GM21737 (cell line): ENCODE measurements at regions not wholly inside any gene's neighbourhood (a gene's known extent, or its start where the extent isn't known, plus 50 kb on each side); places are given as distances from the start of the nearest gene placed in this dataset.

ENCODE experiments used
- ATAC-seq: cut with Tn5 transposase; IDR thresholded peaks from one replicate; pipeline ENCODE4 v1.9.1; 2021; ENCODE audit warnings: mild to moderate bottlenecking, moderate library complexity; ENCODE audit not compliant: unreplicated experiment

GRCh38 chr4:138964716-138965426 lies 50.7 kb upstream of the NOCT start:
- no peak for ATAC-seq

GRCh38 chr4:138963412-138963811 lies 52.2 kb upstream of the NOCT start:
- no peak for ATAC-seq

GRCh38 chr4:138961664-138962063 lies 53.9 kb upstream of the NOCT start:
- ATAC-seq = no peak

GRCh38 chr4:138961129-138961528 lies 54.5 kb upstream of the NOCT start:
- ATAC-seq = no peak

DNA sequence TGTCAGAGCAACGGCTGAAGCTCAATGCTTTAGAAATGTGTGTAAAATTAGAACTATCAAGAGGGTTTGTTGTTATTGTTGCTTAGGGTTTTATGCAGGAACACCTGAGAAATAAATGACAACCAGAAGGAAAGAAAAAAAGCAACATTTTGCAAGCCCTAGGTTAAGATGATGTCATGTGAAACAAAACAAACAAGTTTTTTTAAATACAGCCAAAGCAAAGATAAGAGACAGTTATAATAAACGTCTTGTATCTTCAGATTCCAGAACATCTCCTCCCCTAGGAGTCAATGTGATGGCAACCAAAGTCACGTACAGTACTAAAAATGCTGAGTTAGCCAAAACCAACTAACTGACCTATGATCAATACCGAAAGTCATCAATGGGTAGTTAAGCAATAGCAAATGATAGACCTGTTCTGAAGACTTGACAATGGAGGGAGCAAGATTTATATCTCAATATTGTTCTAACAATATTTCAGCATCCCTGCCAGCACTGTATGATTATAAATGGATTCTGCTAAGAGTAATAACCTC lies 55.3 kb upstream of the NOCT start:
- no peak for ATAC-seq

DNA sequence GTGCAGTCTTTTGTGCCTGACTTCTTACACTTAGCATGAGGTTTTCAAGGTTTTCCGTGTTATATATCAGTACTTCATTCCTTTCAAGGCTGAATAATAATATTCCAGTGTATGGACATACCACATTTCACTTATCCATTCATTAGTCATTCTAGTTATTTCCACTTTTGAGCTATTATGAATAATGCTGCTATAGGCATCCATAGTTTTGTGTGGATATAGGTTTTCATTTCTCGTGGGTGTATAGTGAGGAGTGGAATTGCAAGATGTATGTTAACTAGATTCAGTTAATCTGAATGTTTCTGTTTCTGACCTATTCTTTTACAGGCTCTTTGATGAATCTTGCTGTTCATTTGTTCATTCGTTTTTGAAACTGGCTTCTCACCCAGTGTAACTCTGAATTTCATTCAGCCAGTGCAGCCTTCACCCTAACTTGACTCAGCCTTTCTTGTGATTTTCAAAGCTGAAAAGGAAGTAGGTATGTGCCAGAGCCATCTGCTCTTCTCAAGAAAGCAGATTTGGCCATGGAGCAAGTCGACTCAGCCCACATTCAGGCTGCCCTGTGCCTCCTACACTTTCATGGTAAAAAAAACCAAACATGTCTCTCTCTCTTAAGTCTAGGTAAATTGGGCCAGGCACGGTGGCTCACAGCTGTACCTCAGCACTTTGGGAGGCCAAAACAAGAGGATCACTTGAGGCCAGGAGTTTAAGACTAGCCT lies 56.3 kb upstream of the NOCT start:
- no peak for ATAC-seq

DNA sequence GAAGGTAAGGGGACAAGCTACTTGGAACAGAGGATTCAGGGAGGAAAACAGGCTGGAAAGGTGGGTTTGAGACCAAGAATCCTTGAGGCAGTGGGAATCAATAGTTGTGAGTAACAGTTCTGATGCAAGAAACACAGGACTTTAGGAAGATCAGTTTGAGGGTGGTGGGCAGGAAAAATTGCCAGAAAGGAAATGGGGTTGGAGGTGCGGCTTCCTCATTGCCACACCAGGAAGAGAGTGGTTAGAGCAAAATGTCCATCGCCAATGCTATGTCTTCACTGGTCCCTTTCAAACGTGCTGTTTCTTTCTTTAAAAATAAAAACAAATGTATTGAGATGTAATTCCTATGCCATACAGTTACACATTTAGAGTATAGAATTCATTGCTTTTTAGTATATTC lies 57.1 kb upstream of the NOCT start:
- ATAC-seq = no peak

DNA sequence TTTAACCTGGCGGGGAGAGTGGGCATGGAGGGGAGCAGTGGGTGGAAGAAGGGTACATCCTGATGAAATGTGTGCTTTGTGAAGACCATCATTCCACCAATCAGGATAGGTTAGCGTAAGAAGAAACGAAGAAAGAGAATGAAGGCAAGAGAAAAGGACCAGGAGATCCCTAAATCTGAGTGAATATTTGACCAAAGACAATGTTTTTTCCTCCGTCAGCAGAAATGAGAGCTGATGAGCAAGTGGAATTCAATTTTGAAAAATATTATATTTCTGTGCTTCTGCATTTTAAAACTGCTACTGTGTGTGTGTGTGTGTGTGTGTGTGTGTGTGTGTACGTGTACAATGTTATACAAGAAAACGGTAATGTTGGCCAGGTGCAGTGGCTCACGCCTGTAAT lies 58.3 kb upstream of the NOCT start:
- no peak for ATAC-seq

DNA sequence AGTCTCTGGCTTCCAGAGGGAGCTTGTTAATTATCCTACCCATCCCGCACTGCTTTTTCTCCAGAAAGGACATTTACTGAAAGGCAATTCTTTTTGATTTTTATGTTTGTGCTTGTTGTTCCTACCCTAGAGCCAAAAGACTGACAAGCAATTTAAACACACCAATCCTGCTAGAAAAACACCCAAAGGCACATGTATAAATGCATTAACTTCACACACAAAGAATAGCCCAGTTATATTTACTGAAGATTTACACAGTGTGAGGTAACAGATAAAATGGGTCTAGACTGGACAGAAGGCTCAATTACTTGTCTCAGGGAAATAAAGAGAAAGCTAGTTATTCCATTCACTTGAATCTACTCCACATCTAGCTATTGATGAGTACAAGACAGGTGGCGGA lies 61.2 kb upstream of the NOCT start:
- ATAC-seq = no peak

DNA sequence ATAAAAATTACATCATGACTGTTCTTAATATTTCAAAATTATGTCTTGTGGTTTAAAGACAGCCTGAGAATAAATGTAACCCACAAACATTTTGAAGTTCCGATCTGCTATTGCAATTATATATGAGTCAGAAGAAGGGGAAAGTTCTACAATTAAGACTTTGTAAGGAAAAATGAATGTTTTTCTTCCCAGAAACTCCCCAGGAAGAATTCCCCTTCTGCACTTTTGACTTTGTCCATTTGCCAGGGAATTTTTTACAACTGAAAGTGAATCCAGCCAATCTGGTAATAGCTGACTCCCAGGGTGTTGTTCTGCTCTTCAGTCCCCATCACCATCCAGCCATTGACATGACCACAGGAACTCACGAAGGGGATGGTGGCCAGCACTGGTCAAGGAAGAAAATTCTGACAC lies 61.6 kb upstream of the NOCT start:
- no peak for ATAC-seq

- no peak for ATAC-seq
Measured at GRCh38 chr4:138952411-138952810, 63.2 kb upstream of the NOCT start.

GRCh38 chr4:138951764-138952163 lies 63.8 kb upstream of the NOCT start:
- ATAC-seq = no peak

DNA sequence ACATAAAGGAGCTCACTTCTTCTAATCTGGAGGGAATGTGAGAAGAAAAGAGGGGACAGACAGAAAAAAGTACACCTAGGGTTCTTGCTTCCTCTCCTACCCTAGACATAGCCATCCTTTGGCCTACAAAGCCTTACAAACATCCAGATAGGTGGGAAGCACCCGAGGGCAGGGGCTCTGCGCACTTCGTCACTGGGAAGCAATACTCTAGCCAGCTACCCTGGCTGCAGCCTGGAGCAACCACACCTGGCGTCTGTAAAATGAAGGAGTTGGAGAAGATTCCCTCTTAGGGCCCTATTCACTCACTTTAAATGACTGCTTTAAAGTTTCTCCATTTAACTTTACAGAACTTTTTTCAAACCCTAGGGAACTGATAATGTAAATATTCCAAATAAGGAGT lies 65.7 kb upstream of the NOCT start:
- no peak for ATAC-seq

DNA sequence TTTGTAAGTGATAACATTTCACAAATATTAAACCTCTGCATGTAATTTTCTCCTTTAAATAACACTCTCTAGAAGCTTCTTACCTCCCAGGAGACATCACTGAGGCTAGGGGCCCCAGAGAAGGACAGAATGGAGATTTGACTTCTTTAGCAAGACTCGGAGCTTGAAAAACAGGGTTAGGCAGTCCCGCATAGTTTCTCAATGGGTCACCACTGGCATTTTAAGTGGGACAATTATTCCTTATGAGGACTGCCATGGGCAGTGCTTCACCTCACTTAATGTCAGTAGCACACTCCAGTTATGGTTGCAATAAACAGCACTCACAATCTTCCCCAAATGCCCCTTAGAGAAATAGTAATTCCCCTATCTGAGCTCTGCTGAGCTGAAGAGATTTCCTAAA lies 66.7 kb upstream of the NOCT start:
- no peak for ATAC-seq

GRCh38 chr4:138946306-138946705 lies 69.3 kb upstream of the NOCT start:
- no peak for ATAC-seq

DNA sequence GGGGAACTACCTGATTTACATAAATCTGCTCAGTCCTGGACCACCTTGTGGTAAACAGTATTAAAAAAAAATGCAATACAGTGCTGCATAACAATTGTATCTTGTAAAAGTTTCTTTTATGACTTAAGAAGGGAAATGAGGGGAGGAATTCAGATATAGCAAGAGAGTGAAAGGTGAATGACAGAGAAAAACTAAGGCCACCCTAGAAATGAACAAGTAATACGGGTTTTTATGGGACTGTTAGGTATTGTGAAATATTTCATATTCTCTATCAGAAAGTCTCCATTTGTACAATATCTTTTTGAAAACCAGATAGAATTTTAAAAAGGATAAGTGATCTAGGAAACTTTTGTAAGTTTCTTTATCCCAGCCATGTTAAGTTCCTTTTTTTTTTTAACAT lies 69.7 kb upstream of the NOCT start:
- ATAC-seq = no peak

DNA sequence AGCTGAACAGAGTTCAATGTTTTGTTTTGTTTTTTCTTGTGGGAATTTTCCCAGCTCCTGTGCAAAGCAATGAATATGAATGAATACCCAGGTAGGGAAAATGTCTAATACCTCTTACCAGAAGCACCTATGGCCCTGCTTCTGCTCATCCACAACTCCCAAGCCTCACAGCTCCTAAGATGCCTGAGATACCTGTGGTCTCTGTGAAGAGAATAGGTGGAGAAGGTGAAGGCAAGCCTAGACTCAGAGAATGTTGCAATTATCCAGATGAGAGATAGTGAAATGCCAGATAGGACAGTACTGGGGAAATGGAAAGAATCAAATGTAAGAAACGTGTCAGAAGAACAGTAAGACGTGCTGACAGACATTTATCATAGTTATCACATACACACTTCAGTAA lies 70.2 kb upstream of the NOCT start:
- no peak for ATAC-seq

- ATAC-seq = no peak
Measured at GRCh38 chr4:138943893-138944292, 71.7 kb upstream of the NOCT start.

DNA sequence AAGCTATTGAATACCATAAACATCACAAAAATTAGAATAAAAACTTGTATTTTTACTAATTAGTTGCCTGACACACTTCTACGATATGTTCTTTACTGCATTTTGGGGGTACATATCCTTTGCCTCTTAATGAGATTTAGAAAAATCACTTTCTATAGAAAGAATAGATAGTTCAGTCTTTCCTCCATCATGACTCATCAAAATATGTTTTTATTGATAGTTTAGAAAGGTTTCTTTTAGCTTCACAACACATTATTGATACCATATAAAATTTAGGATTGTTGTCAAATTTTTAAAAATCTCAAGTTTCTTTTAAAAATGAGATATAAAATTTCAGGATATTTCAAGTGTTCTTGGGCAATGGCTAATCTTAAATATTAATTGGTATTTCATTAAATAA lies 74.5 kb upstream of the NOCT start:
- ATAC-seq = no peak

DNA sequence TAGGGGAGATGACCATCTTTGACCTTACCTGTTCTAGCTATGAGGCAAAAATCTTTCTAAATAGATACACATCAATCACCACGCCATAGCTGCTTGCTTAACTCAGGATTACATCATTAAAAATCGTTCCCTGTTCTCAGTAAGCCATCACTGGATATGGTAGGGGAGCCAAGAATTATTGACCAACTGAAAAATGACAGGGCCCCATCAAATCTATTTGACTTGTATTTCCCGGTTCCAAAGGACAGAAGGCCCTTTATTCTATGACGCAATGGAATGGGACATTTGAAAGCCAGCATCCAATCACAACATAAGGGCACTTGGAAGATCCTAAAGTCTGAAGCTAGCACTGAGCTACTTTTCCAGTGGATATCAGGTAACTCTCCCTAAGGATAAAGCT lies 75.6 kb upstream of the NOCT start:
- ATAC-seq = no peak

- ATAC-seq = peak; percentile 76
Measured at GRCh38 chr4:138938366-138938690, 77.3 kb upstream of the NOCT start.

GRCh38 chr4:138935135-138935807 lies 80.3 kb upstream of the NOCT start:
- ATAC-seq = no peak
